Ascending aorta (tissue), 2 donors: ENCODE measurements at regions not wholly inside any gene's neighbourhood (a gene's known extent, or its start where the extent isn't known, plus 50 kb on each side); places are given as distances from the start of the nearest gene placed in this dataset.

Source experiments
- DNase-seq, 2 donors: peaks; one replicate each; pipeline ENCODE4 v3.0.0-alpha.2; 2019; ENCODE audit warnings: low spot score in 2 of 2
- H3K27ac ChIP-seq, 2 donors: fragments of 200-600 bp; sonication (generic); one replicate each; pipeline ENCODE4 v1.5.1; 2016 to 2017; ENCODE audit warnings: mild to moderate bottlenecking in 1 of 2
- H3K27me3 ChIP-seq: fragments of 200-600 bp; sonication (generic); one replicate; pipeline ENCODE4 v1.5.1; 2017
- H3K36me3 ChIP-seq, 2 donors: fragments of 200-600 bp; sonication (generic); one replicate each; pipeline ENCODE4 v1.5.1; 2016
- H3K4me1 ChIP-seq, 2 donors: fragments of 200-600 bp; sonication (generic); one replicate each; pipeline ENCODE4 v1.5.1; 2016 to 2017; ENCODE audit warnings: mild to moderate bottlenecking in 1 of 2
- H3K4me3 ChIP-seq, 2 donors: fragments of 200-600 bp; sonication (generic); one replicate each; pipeline ENCODE4 v1.5.1; 2016 to 2017; ENCODE audit warnings: mild to moderate bottlenecking in 1 of 2
- H3K9me3 ChIP-seq, 2 donors: fragments of 200-600 bp; sonication (generic); one replicate each; pipeline ENCODE4 v1.5.1; 2016
- CTCF ChIP-seq, 3 experiments: fragments of 200-600 bp in 2 of 3; fragments of 450-650 bp in 1 of 3; sonication (generic) in 2 of 3; IDR thresholded peaks; one replicate each; pipeline ENCODE4 v1.5.1; 2016 to 2019; ENCODE audit warnings: antibody characterized with exemption in 3 of 3, mild to moderate bottlenecking in 1 of 3, moderate library complexity in 1 of 3
- intact Hi-C: fragments of 100-400 bp; cut with DNase I; formaldehyde crosslinking; loops from one replicate; pipeline ENCODE4 v1.15.1; 2023

- Histone ChIP-seq H3K27ac (no peak overlapping the region), H3K27me3 (no peaks in the 10 kb centered on the region), H3K4me3 (no peak overlapping the region), H3K9me3 (no peaks in the 10 kb centered on the region), H3K4me1 (no peaks in the 10 kb centered on the region), H3K36me3 (no peaks in the 10 kb centered on the region)
- no peak for TF ChIP-seq CTCF (IDR thresholded peaks at IDR 0.05)
- no peak for DNase-seq
- intact Hi-C loops: no loop called here
Observed at GRCh38 chr22:48182846-48183805, 1420.7 kb downstream of the TBC1D22A start.

DNA sequence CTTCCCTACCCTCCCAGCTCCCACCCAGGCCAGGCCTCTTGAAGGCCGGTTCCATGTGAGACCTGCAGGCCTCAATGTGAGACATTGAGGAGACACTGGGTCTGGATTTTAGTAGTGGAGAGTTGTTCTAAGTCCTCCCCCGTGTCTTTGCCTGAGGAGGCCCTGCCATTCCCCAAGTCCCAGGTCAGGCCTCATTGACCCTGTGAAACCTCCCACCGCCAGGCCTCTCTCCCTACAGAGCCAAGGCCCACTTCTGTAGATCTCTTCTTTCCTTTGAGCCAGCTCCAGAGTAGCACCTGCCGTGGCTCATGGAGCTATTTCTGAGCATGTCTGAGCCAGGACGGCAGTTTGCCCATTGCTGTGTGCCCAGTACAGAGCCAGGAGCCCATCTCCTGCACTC, 1419.6 kb downstream of the TBC1D22A start:
- TF ChIP-seq CTCF (IDR thresholded peaks at IDR 0.05): no peak
- no peaks in the 10 kb centered on the region for H3K27me3 ChIP-seq
- no peaks in the 10 kb centered on the region for H3K36me3 ChIP-seq
- no peak overlapping the region for H3K27ac ChIP-seq
- DNase-seq: no peak
- H3K4me1 ChIP-seq: no peaks in the 10 kb centered on the region
- no peaks in the 10 kb centered on the region for H3K9me3 ChIP-seq
- intact Hi-C loops: no loop called here
- H3K4me3 ChIP-seq: no peak overlapping the region

DNA sequence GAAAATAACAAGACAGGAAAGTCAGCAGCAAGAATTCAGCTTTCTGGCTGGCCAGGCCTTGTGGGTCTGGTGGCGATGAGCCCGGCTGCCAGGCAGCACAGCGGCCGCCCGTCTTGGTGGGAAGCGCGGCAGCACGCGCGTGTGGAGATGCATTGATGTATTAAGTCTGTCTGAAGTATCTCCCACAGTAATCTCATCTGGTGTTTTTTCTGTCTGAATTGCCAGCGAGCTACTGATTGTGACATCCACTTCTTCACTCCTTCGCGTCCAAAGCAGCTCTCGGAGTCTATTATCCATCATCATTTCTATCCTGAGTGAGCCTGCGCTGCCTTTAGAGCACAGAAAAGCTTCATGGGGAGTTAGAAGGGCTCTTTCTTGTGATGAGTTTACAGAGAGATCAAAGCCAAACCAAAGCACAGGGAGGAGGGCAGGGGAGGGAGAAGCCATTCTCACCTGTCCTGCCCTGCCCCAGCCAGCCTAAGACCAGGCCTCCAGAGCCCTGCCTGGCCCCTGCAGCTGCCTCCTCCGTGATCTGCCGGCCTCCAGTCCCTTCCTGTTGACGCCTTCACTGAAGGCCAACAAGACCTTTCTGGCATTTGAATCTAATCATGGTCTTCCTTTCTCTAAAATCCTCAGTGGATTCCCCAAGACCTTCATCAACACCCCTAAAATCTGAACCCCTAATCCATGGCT, 1419.0 kb downstream of the TBC1D22A start:
- no peak for DNase-seq
- H3K9me3 ChIP-seq: no peaks in the 10 kb centered on the region

GRCh38 chr22:48180631-48181030, 1418.2 kb downstream of the TBC1D22A start:
- Histone ChIP-seq H3K27me3 (no peaks in the 10 kb centered on the region), H3K4me1 (no peaks in the 10 kb centered on the region), H3K4me3 (no peak overlapping the region), H3K27ac (no peak overlapping the region), H3K9me3 (no peaks in the 10 kb centered on the region), H3K36me3 (no peaks in the 10 kb centered on the region)
- intact Hi-C loops: no loop called here
- TF ChIP-seq CTCF (IDR thresholded peaks at IDR 0.05): no peak
- no peak for DNase-seq

More for the DNA sequence above, 1419.0 kb downstream of the TBC1D22A start:
- Histone ChIP-seq H3K4me3 (no peak overlapping the region), H3K27ac (no peak overlapping the region), H3K4me1 (no peaks in the 10 kb centered on the region), H3K27me3 (no peaks in the 10 kb centered on the region), H3K36me3 (no peaks in the 10 kb centered on the region)
- no peak for TF ChIP-seq CTCF (IDR thresholded peaks at IDR 0.05)
- intact Hi-C loops: no loop called here

DNA sequence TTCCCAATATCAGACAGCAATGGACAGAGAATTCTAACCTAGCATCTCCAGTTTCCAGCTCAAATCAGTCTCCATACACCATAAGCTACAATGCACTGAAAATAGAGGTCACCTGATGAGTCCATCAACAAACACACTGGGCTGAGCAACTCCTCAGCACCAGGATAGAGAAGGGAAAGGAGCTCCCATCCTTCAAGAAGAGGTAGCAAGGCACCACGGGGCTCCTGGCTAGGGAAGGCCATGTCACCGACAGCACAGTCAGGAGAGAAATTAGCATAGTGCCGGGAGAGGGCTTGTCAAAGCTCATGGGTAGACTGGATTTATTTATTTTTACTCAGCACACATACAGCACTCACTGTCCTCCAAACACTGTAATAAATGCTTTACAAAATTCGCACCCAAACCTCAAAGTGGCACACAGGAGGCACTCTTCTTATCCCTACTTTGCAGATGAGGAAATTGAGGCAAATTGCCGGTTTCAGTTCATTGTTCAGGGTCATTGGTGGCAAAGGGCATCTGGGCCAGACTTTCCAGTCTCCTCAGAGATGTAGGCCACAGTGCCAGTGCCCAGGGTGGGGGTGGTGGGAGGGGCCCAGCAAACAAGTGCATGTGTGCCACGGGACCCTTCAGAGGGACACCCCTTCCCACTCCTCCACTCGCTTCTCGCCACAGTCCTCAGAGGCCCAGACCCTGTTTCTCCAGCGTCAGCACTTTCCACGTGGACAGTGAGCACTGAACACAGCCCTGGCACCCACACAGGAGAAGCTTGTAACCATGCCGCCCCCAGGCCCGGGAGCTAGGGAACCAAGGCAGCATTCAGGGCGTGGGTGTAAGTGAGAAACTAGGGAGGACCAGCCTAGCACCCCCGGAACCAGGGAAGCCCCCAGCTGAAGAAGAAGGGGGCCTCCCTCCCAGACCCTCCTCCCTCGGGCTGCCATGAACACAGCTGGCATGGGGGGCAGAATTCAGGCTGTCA, 1417.4 kb downstream of the TBC1D22A start:
- Histone ChIP-seq H3K36me3 (no peaks in the 10 kb centered on the region), H3K27ac (no peak overlapping the region), H3K9me3 (no peaks in the 10 kb centered on the region), H3K4me1 (no peaks in the 10 kb centered on the region), H3K27me3 (no peaks in the 10 kb centered on the region), H3K4me3 (no peak overlapping the region)
- no peak for DNase-seq
- intact Hi-C loops: no loop called here
- TF ChIP-seq CTCF (IDR thresholded peaks at IDR 0.05): no peak
